ENCODE measurements at regions not wholly inside any gene's neighbourhood (a gene's known extent, or its start where the extent isn't known, plus 50 kb on each side); places are given as distances from the start of the nearest gene placed in this dataset.

- no peak for TF ChIP-seq CTCF (IDR thresholded peaks at IDR 0.05; ENCODE audit: insufficient read depth, low read depth, low read length)
- no peak for TF ChIP-seq EZH2 (IDR thresholded peaks at IDR 0.05; ENCODE audit: insufficient read depth, low read length)
Observed at GRCh38 chr13:97549201-97549600, 115.2 kb downstream of the RAP2A start.
